Ishikawa (cell line): ENCODE measurements at regions not wholly inside any gene's neighbourhood (a gene's known extent, or its start where the extent isn't known, plus 50 kb on each side); places are given as distances from the start of the nearest gene placed in this dataset.

Experiments used
- CEBPB ChIP-seq: IDR thresholded peaks from 2 replicates; pipeline ENCODE4 v1.6.1; 2012
- CREB1 ChIP-seq: IDR thresholded peaks from 2 replicates; pipeline ENCODE4 v1.6.1; 2012; ENCODE audit warnings: low read depth
- EGR1 ChIP-seq: IDR thresholded peaks from 2 replicates; pipeline ENCODE4 v1.6.1; 2012
- EP300 ChIP-seq: IDR thresholded peaks from 2 replicates; pipeline ENCODE4 v1.6.1; 2012; ENCODE audit warnings: borderline replicate concordance
- FOXM1 ChIP-seq: IDR thresholded peaks from 2 replicates; pipeline ENCODE4 v1.6.1; 2012; ENCODE audit warnings: low read depth, borderline replicate concordance
- MAX ChIP-seq: IDR thresholded peaks from 2 replicates; pipeline ENCODE4 v1.6.1; 2012
- NFIC ChIP-seq: IDR thresholded peaks from 2 replicates; pipeline ENCODE4 v1.6.1; 2012
- RAD21 ChIP-seq: IDR thresholded peaks from 2 replicates; pipeline ENCODE4 v1.6.1; 2012; ENCODE audit warnings: low read depth
- REST ChIP-seq: IDR thresholded peaks from 2 replicates; pipeline ENCODE4 v1.6.1; 2012; ENCODE audit warnings: low read depth, mild to moderate bottlenecking
- TAF1 ChIP-seq: IDR thresholded peaks from 2 replicates; pipeline ENCODE4 v1.6.1; 2012; ENCODE audit warnings: low read depth, mild to moderate bottlenecking
- TCF12 ChIP-seq: IDR thresholded peaks from 2 replicates; pipeline ENCODE4 v1.6.1; 2012; ENCODE audit warnings: low read depth
- TEAD4 ChIP-seq: IDR thresholded peaks from 2 replicates; pipeline ENCODE4 v1.6.1; 2012
- USF1 ChIP-seq: IDR thresholded peaks from 2 replicates; pipeline ENCODE4 v1.6.1; 2012
- YY1 ChIP-seq: IDR thresholded peaks from 2 replicates; pipeline ENCODE4 v1.6.1; 2012; ENCODE audit warnings: low read depth
- ZBTB7A ChIP-seq: IDR thresholded peaks from 2 replicates; pipeline ENCODE4 v1.6.1; 2012; ENCODE audit warnings: low read depth

- TF ChIP-seq TCF12 (no peak), CEBPB (no peak), MAX (no peak), EP300 (no peak), REST (no peak), FOXM1 (no peak), RAD21 (no peak), TAF1 (no peak), NFIC (no peak)
These were observed 369.8 kb upstream of the SEL1L start for GRCh38 chr14:81903477-81903876.

- no peak for TF ChIP-seq MAX
- TF ChIP-seq FOXM1: no peak
- TF ChIP-seq TAF1: no peak
- no peak for TF ChIP-seq TEAD4
- no peak for TF ChIP-seq TCF12
- TF ChIP-seq NFIC: no peak
- TF ChIP-seq USF1: no peak
- no peak for TF ChIP-seq EGR1
- no peak for TF ChIP-seq YY1
- TF ChIP-seq ZBTB7A: no peak
- TF ChIP-seq EP300: no peak
- no peak for TF ChIP-seq CREB1
These were observed 393.4 kb upstream of the SEL1L start for GRCh38 chr14:81927070-81927469.

GRCh38 chr14:81931828-81932227 lies 398.2 kb upstream of the SEL1L start:
- no peak for TF ChIP-seq MAX
- TF ChIP-seq FOXM1: no peak
- no peak for TF ChIP-seq CREB1
- TF ChIP-seq RAD21: no peak
- no peak for TF ChIP-seq TAF1
- no peak for TF ChIP-seq TEAD4
- no peak for TF ChIP-seq TCF12
- TF ChIP-seq YY1: no peak
- no peak for TF ChIP-seq EP300
- TF ChIP-seq REST: no peak
- TF ChIP-seq CEBPB: no peak
- no peak for TF ChIP-seq USF1
- no peak for TF ChIP-seq EGR1
- TF ChIP-seq NFIC: no peak
- no peak for TF ChIP-seq ZBTB7A

GRCh38 chr14:81936348-81936747 lies 402.7 kb upstream of the SEL1L start:
- TF ChIP-seq TAF1 (no peak), FOXM1 (no peak), USF1 (no peak), EGR1 (no peak), MAX (no peak), TCF12 (no peak), ZBTB7A (no peak), RAD21 (no peak), NFIC (no peak), REST (no peak), TEAD4 (no peak), EP300 (no peak), YY1 (no peak), CEBPB (no peak), CREB1 (no peak)
